Peyer's patch (tissue), 4 donors: ENCODE measurements at regions not wholly inside any gene's neighbourhood (a gene's known extent, or its start where the extent isn't known, plus 50 kb on each side); places are given as distances from the start of the nearest gene placed in this dataset.

Experiments
- DNase-seq, 3 donors: peaks; one replicate each; pipeline ENCODE4 v3.0.0-alpha.2; 2017 to 2019
- H3K27ac ChIP-seq, 4 donors: fragments of 200-600 bp; sonication (generic); one replicate each; pipeline ENCODE4 v1.5.1; 2016 to 2019
- H3K27me3 ChIP-seq, 2 donors: fragments of 200-600 bp; sonication (generic); one replicate each; pipeline ENCODE4 v1.5.1; 2019
- H3K36me3 ChIP-seq, 3 donors: fragments of 200-600 bp; sonication (generic); one replicate each; pipeline ENCODE4 v1.5.1; 2016 to 2019
- H3K4me1 ChIP-seq, 4 donors: fragments of 200-600 bp; sonication (generic); one replicate each; pipeline ENCODE4 v1.5.1; 2016 to 2019
- H3K4me3 ChIP-seq, 4 donors: fragments of 200-600 bp; sonication (generic); 1 replicate in 3 of 4; 2 replicates in 1 of 4; pipeline ENCODE4 v1.5.1; 2016 to 2019; ENCODE audit warnings: mild to moderate bottlenecking in 1 of 4
- H3K9me3 ChIP-seq, 4 donors: fragments of 200-600 bp; sonication (generic); one replicate each; pipeline ENCODE4 v1.5.1; 2016 to 2019; ENCODE audit warnings: mild to moderate bottlenecking in 1 of 4
- POLR2A ChIP-seq, 2 donors: fragments of 450-650 bp; IDR thresholded peaks; one replicate each; pipeline ENCODE4 v1.5.1; 2017; ENCODE audit warnings: antibody characterized with exemption in 2 of 2, mild to moderate bottlenecking in 2 of 2, moderate library complexity in 2 of 2
- TF ChIP-seq, protein P1 (sequence below), 6 experiments: fragments of 450-650 bp in 4 of 6; fragments of 200-600 bp in 2 of 6; sonication (generic) in 1 of 6; IDR thresholded peaks; one replicate each; pipeline ENCODE4 v1.5.1; 2017 to 2019; ENCODE audit warnings: antibody characterized with exemption in 6 of 6, mild to moderate bottlenecking in 3 of 6, moderate library complexity in 1 of 6

DNA sequence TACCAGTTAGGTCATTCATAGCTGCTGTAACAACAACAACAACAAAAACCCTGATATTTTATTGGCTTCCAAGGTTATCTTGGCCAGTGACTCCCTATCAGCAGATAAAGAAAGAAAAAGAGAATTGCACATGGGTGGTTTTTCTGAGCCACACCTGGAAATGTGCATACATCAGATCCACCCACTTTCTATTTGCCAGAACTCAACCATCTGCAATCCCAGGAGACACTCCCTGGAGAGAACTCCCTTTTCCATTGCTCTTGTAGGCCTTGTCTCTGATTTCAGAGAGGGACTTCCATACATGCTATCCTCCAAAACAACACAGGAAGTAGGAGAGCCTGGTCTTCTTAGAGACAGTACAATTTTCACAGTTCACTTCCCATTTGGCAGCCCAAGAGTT lies 74.9 kb upstream of the ZC3H11B start:
- TF ChIP-seq, protein P1, sequence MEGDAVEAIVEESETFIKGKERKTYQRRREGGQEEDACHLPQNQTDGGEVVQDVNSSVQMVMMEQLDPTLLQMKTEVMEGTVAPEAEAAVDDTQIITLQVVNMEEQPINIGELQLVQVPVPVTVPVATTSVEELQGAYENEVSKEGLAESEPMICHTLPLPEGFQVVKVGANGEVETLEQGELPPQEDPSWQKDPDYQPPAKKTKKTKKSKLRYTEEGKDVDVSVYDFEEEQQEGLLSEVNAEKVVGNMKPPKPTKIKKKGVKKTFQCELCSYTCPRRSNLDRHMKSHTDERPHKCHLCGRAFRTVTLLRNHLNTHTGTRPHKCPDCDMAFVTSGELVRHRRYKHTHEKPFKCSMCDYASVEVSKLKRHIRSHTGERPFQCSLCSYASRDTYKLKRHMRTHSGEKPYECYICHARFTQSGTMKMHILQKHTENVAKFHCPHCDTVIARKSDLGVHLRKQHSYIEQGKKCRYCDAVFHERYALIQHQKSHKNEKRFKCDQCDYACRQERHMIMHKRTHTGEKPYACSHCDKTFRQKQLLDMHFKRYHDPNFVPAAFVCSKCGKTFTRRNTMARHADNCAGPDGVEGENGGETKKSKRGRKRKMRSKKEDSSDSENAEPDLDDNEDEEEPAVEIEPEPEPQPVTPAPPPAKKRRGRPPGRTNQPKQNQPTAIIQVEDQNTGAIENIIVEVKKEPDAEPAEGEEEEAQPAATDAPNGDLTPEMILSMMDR (IDR thresholded peaks at IDR 0.05): no peak
- no peak for TF ChIP-seq POLR2A (IDR thresholded peaks at IDR 0.05)
- Histone ChIP-seq H3K4me1 (no peaks in the 10 kb centered on the region), H3K27me3 (no peaks in the 10 kb centered on the region), H3K4me3 (no peak overlapping the region), H3K9me3 (no peaks in the 10 kb centered on the region), H3K27ac (no peak overlapping the region), H3K36me3 (no peaks in the 10 kb centered on the region)
- DNase-seq: no peak

DNA sequence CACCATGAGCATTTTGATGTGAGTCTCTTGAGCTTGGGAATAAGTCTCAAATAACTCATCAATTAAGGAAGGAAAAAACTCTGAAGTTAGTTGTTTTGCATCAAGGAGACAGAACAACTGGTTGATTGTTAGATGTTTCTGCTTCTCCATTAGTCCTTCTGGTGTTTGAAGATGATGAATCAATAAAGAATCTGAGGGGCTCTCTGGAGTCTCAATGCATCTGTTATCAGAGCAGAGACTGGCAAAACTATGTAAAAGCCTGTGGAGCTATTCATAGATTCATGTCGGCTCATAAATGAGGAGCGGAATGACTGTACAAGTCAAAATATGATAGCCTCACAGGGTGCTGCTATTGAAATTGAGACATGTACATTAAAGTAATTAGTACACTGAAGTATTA lies 73.3 kb upstream of the ZC3H11B start:
- no peak overlapping the region for H3K4me3 ChIP-seq
- H3K4me1 ChIP-seq: no peaks in the 10 kb centered on the region
- H3K27me3 ChIP-seq: no peaks in the 10 kb centered on the region
- TF ChIP-seq POLR2A (IDR thresholded peaks at IDR 0.05): no peak
- H3K9me3 ChIP-seq: no peaks in the 10 kb centered on the region
- no peak for DNase-seq
- H3K36me3 ChIP-seq: no peaks in the 10 kb centered on the region
- no peak overlapping the region for H3K27ac ChIP-seq

DNA sequence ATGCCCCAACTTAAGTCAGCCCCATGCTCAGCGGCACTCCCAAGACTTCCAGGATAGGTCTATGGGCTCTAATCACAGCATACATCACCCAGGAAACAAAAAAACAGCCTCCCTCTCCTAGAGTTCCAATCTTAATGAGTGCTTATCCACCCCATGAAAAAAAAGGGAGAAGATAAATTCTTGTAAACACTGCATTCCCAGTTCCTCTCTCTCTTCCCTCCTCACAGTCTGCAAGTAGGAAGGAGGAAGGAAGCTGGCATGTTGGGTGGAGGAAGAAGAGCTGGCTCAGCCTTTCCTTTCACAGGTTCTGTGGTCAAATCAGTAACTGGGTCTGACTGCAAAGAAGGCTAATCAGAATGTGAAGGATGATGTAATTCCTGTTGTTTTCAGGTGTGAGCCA lies 69.9 kb upstream of the ZC3H11B start:
- no peak overlapping the region for H3K27ac ChIP-seq
- H3K27me3 ChIP-seq: no peaks in the 10 kb centered on the region
- H3K36me3 ChIP-seq: no peaks in the 10 kb centered on the region
- H3K9me3 ChIP-seq: no peaks in the 10 kb centered on the region
- no peak for DNase-seq
- no peaks in the 10 kb centered on the region for H3K4me1 ChIP-seq
- H3K4me3 ChIP-seq: no peak overlapping the region
- TF ChIP-seq POLR2A (IDR thresholded peaks at IDR 0.05): no peak
- TF ChIP-seq, protein P1 (IDR thresholded peaks at IDR 0.05): no peak

DNA sequence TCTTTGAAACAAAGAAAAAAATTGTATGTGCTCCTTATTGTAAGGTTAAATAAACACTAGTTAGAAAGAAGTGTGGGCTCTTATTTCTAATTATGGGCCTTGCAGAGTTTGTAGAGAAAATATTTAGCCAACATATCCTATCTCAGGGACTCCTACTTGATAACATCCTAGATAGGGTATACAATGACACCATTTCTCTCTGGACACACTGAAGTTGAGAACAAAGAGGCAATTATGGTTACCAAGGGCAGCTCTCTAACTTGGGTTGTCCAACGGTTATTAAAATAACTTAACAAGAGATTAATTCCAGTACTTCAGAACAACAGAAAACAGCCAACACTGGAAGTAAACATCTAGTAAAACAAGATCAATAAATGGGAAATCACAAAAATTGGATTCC lies 69.0 kb upstream of the ZC3H11B start:
- Histone ChIP-seq H3K4me1 (no peaks in the 10 kb centered on the region), H3K27me3 (no peaks in the 10 kb centered on the region), H3K9me3 (no peaks in the 10 kb centered on the region), H3K36me3 (no peaks in the 10 kb centered on the region), H3K4me3 (no peak overlapping the region), H3K27ac (no peak overlapping the region)
- DNase-seq: no peak
- TF ChIP-seq, protein P1 (IDR thresholded peaks at IDR 0.05): no peak
- no peak for TF ChIP-seq POLR2A (IDR thresholded peaks at IDR 0.05)

DNA sequence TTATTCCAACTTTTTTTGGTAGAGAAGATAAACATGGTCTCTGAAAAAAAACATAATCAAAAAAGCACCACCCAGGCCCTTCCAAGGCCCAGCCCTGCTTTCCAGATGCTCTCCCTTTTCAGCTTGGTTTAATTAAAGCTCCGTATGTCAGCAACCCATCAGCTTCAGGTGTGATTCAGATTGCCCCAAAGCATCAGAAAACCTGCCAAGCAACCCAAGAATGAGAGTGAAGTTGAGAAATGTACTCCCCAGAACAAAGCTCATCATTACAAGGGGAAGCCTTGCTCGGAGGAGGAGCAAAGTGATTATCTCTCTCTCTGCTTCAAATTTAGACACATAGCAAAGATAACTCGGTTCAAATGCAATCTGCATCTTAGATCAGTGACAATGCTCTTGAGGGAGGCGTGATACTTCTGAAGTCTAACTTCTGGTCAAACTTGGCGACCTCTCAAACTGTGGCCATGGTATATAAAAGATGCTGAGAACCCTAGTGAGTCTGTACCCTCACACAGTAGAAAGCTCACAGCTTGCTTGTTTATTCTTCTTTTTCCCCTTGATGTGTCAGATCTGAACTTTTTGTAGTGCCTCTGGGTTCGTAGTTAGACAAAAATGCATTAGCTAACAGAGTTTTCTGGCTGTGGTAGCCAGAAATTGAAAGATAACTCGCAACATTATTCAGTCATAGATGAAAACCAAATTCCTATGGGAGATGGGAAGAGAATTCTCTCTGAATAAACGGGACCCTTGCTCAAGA lies 63.3 kb upstream of the ZC3H11B start:
- DNase-seq: no peak
- no peaks in the 10 kb centered on the region for H3K36me3 ChIP-seq
- H3K9me3 ChIP-seq: no peaks in the 10 kb centered on the region
- H3K27me3 ChIP-seq: no peaks in the 10 kb centered on the region
- no peaks in the 10 kb centered on the region for H3K4me1 ChIP-seq
- no peak overlapping the region for H3K4me3 ChIP-seq
- H3K27ac ChIP-seq: no peak overlapping the region
- no peak for TF ChIP-seq POLR2A (IDR thresholded peaks at IDR 0.05)
- TF ChIP-seq, protein P1 (IDR thresholded peaks at IDR 0.05): no peak

DNA sequence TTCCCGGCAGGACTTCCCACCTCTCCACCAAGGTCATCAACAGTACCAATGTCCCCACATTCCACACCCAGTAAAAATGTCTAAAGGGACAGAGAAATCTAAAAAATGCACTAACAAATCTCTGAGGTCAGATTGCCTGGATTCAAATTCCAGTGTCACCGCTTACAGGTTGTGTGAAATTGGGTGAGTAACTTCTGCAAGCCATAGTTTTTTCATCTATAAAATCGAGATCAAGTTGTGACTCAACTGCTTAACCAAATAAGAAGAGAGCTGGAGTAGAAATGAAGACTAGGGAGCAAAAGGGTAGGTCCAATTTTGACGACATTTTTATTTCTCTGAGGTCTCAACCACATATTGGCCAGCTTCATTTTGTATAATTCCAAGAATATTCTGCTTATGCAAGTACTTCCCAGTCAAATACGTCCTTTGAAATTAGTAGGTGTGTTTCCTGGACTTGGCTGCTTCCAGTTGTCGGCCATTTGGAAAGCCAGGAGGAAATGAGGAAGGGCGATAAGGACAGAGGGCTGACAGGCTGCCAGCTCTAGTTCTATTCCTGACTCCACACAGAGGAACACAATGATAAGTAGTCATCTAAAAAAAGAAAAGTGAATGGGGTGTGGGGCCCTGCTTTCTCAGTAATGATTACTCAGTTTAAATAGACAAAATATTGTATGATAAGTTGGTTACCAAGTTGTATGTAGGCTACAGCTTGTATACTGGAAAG lies 57.7 kb upstream of the ZC3H11B start:
- no peaks in the 10 kb centered on the region for H3K27me3 ChIP-seq
- no peak for DNase-seq
- no peak for TF ChIP-seq POLR2A (IDR thresholded peaks at IDR 0.05)
- TF ChIP-seq, protein P1 (IDR thresholded peaks at IDR 0.05): no peak
- no peaks in the 10 kb centered on the region for H3K36me3 ChIP-seq
- no peaks in the 10 kb centered on the region for H3K9me3 ChIP-seq
- no peaks in the 10 kb centered on the region for H3K4me1 ChIP-seq
- H3K27ac ChIP-seq: no peak overlapping the region
- no peak overlapping the region for H3K4me3 ChIP-seq
